DND-41 (cell line): ENCODE measurements at regions not wholly inside any gene's neighbourhood (a gene's known extent, or its start where the extent isn't known, plus 50 kb on each side); places are given as distances from the start of the nearest gene placed in this dataset.

ENCODE experiments used
- ATAC-seq: fragments of 200-7000 bp; cut with Tn5 transposase; 3 replicates; pipeline ENCODE4 v1.9.1; 2021; ENCODE audit warnings: low read depth; ENCODE audit not compliant: insufficient read depth
- DNase-seq: peaks from one replicate; pipeline ENCODE4 v3.0.0-alpha.2; 2020
- H2AFZ ChIP-seq: 2 replicates; pipeline ENCODE4 v1.6.0; 2012; ENCODE audit warnings: low read depth, low read length
- H3K27ac ChIP-seq: 2 replicates; pipeline ENCODE4 v1.5.1; 2012; ENCODE audit warnings: low read length, inconsistent platforms
- H3K27me3 ChIP-seq: fragments of 200-600 bp; sonication (generic); 2 replicates; pipeline ENCODE4 v1.6.0; 2012; ENCODE audit warnings: low read length, mild to moderate bottlenecking, inconsistent platforms; ENCODE audit not compliant: insufficient read depth, poor library complexity
- H3K36me3 ChIP-seq: 2 replicates; pipeline ENCODE4 v1.5.1; 2012; ENCODE audit warnings: low read length, inconsistent platforms; ENCODE audit not compliant: insufficient read depth
- H3K4me1 ChIP-seq: 2 replicates; pipeline ENCODE4 v1.5.1; 2012; ENCODE audit warnings: mild to moderate bottlenecking, low read length; ENCODE audit not compliant: insufficient read depth
- H3K4me2 ChIP-seq: 2 replicates; pipeline ENCODE4 v1.6.0; 2012; ENCODE audit warnings: mild to moderate bottlenecking, moderate library complexity, low read length, inconsistent platforms; ENCODE audit not compliant: insufficient read depth
- H3K4me3 ChIP-seq, 2 experiments: fragments of 200-600 bp in 1 of 2; shearing (Covaris generic) in 1 of 2; 2 replicates each; pipeline ENCODE4 v1.5.1; 2012 to 2016; ENCODE audit warnings: inconsistent platforms in 2 of 2, low read length in 2 of 2, mild to moderate bottlenecking in 2 of 2, low read depth in 1 of 2, moderate library complexity in 1 of 2
- H3K79me2 ChIP-seq: 2 replicates; pipeline ENCODE4 v1.6.0; 2012; ENCODE audit warnings: low read length, inconsistent platforms; ENCODE audit not compliant: insufficient read depth
- H3K9ac ChIP-seq: 2 replicates; pipeline ENCODE4 v1.6.0; 2012; ENCODE audit warnings: low read depth, mild to moderate bottlenecking, inconsistent platforms, low read length, moderate library complexity
- H3K9me3 ChIP-seq: 2 replicates; pipeline ENCODE4 v1.5.1; 2012; ENCODE audit warnings: low read length, moderate library complexity, mild to moderate bottlenecking, inconsistent platforms; ENCODE audit not compliant: insufficient read depth, severe bottlenecking
- H4K20me1 ChIP-seq: 2 replicates; pipeline ENCODE4 v1.6.0; 2012; ENCODE audit warnings: low read length; ENCODE audit not compliant: insufficient read depth
- EZH2 ChIP-seq: IDR thresholded peaks from 3 replicates; pipeline ENCODE4 v1.6.1; 2012; ENCODE audit warnings: borderline replicate concordance, low read depth, mild to moderate bottlenecking, moderate library complexity, low read length, inconsistent platforms; ENCODE audit not compliant: severe bottlenecking
- TF ChIP-seq, protein P1 (sequence below): IDR thresholded peaks from 2 replicates; pipeline ENCODE4 v1.5.1; 2012; ENCODE audit warnings: borderline replicate concordance, low read length, moderate library complexity, mild to moderate bottlenecking; ENCODE audit not compliant: poor library complexity, severe bottlenecking; ENCODE audit errors: extremely low read depth

- no peak overlapping the region for H2AFZ ChIP-seq
- DNase-seq = no peak
- H3K27ac ChIP-seq = no peak overlapping the region
- H3K9ac ChIP-seq = no peak overlapping the region
- no peak overlapping the region for H3K4me3 ChIP-seq
- H3K9me3 ChIP-seq = no peaks in the 10 kb centered on the region
- H3K27me3 ChIP-seq = no peaks in the 10 kb centered on the region
- no peak for TF ChIP-seq EZH2
- TF ChIP-seq, protein P1, sequence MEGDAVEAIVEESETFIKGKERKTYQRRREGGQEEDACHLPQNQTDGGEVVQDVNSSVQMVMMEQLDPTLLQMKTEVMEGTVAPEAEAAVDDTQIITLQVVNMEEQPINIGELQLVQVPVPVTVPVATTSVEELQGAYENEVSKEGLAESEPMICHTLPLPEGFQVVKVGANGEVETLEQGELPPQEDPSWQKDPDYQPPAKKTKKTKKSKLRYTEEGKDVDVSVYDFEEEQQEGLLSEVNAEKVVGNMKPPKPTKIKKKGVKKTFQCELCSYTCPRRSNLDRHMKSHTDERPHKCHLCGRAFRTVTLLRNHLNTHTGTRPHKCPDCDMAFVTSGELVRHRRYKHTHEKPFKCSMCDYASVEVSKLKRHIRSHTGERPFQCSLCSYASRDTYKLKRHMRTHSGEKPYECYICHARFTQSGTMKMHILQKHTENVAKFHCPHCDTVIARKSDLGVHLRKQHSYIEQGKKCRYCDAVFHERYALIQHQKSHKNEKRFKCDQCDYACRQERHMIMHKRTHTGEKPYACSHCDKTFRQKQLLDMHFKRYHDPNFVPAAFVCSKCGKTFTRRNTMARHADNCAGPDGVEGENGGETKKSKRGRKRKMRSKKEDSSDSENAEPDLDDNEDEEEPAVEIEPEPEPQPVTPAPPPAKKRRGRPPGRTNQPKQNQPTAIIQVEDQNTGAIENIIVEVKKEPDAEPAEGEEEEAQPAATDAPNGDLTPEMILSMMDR = no peak
- no peak for ATAC-seq
- H3K4me1 ChIP-seq = no peaks in the 10 kb centered on the region
- no peak overlapping the region for H3K4me2 ChIP-seq
- H3K79me2 ChIP-seq = no peaks in the 10 kb centered on the region
- no peaks in the 10 kb centered on the region for H3K36me3 ChIP-seq
- no peaks in the 10 kb centered on the region for H4K20me1 ChIP-seq
These were observed 61.6 kb upstream of the MAP1B start for GRCh38 chr5:72045692-72046091.

- H4K20me1 ChIP-seq = no peaks in the 10 kb centered on the region
- no peaks in the 10 kb centered on the region for H3K9me3 ChIP-seq
- ATAC-seq (no peak), DNase-seq (no peak)
- H3K36me3 ChIP-seq = no peaks in the 10 kb centered on the region
- no peak for TF ChIP-seq EZH2
- TF ChIP-seq, protein P1 = no peak
- H3K4me1 ChIP-seq = no peaks in the 10 kb centered on the region
- H3K4me3 ChIP-seq = no peak overlapping the region
- H3K4me2 ChIP-seq = no peak overlapping the region
- no peak overlapping the region for H2AFZ ChIP-seq
- no peak overlapping the region for H3K9ac ChIP-seq
- no peaks in the 10 kb centered on the region for H3K79me2 ChIP-seq
- H3K27me3 ChIP-seq = no peaks in the 10 kb centered on the region
- no peak overlapping the region for H3K27ac ChIP-seq
These were observed 61.2 kb upstream of the MAP1B start for GRCh38 chr5:72046106-72046505.

GRCh38 chr5:72055636-72056035 is 51.6 kb upstream of the MAP1B start:
- Histone ChIP-seq H3K4me3 (no peak overlapping the region), H3K27ac (no peak overlapping the region), H4K20me1 (no peaks in the 10 kb centered on the region), H3K9ac (no peak overlapping the region), H3K4me1 (no peaks in the 10 kb centered on the region), H3K4me2 (no peak overlapping the region), H3K79me2 (no peaks in the 10 kb centered on the region), H2AFZ (no peak overlapping the region), H3K36me3 (no peaks in the 10 kb centered on the region), H3K9me3 (no peaks in the 10 kb centered on the region), H3K27me3 (no peaks in the 10 kb centered on the region)
- TF ChIP-seq, protein P1 = no peak
- TF ChIP-seq EZH2 = no peak
- no peak for ATAC-seq
- no peak for DNase-seq
